Stimulated activated CD4-positive, alpha-beta T cell treated with anti-CD3 and anti-CD28 coated beads, Interleukin-12 subunit alpha, Interleukin-12 subunit beta, amount 100 ng/mL, for 48 hours (primary cell): ENCODE measurements at regions not wholly inside any gene's neighbourhood (a gene's known extent, or its start where the extent isn't known, plus 50 kb on each side); places are given as distances from the start of the nearest gene placed in this dataset.

Source experiments
- DNase-seq, 3 donors: peaks; one replicate each; pipeline ENCODE4 v3.0.0-alpha.2; 2020; ENCODE audit warnings: low read depth in 2 of 3, low spot score in 1 of 3

- no peak for DNase-seq
Observed at GRCh38 chr7:25870574-25870973, 281.4 kb upstream of the NFE2L3 start.

GRCh38 chr7:25876092-25876491 lies 275.9 kb upstream of the NFE2L3 start:
- no peak for DNase-seq

- no peak for DNase-seq
Observed at GRCh38 chr7:25877802-25878789, 273.9 kb upstream of the NFE2L3 start.

GRCh38 chr7:25879799-25880198 lies 272.2 kb upstream of the NFE2L3 start:
- DNase-seq, result no peak

- no peak for DNase-seq
Observed at GRCh38 chr7:25881317-25882037, 270.5 kb upstream of the NFE2L3 start.

GRCh38 chr7:25882151-25882773 lies 269.7 kb upstream of the NFE2L3 start:
- DNase-seq, result no peak

- no peak for DNase-seq
Observed at GRCh38 chr7:25884265-25884828, 267.7 kb upstream of the NFE2L3 start.

GRCh38 chr7:25885057-25885576 lies 266.9 kb upstream of the NFE2L3 start:
- DNase-seq, result no peak

- no peak for DNase-seq
Observed at GRCh38 chr7:25886387-25887240, 265.4 kb upstream of the NFE2L3 start.

- no peak for DNase-seq
Observed at GRCh38 chr7:25887266-25887665, 264.7 kb upstream of the NFE2L3 start.

- DNase-seq, result no peak
Observed at GRCh38 chr7:25887795-25888559, 264.0 kb upstream of the NFE2L3 start.

- no peak for DNase-seq
Observed at GRCh38 chr7:25889765-25890164, 262.2 kb upstream of the NFE2L3 start.

GRCh38 chr7:25891591-25891990 lies 260.4 kb upstream of the NFE2L3 start:
- no peak for DNase-seq

GRCh38 chr7:25893436-25893835 lies 258.6 kb upstream of the NFE2L3 start:
- DNase-seq, result no peak

GRCh38 chr7:25894002-25894901 lies 257.7 kb upstream of the NFE2L3 start:
- DNase-seq, result no peak

GRCh38 chr7:25894902-25895791 lies 256.9 kb upstream of the NFE2L3 start:
- peak; percentile 48 to 64 (median 53) for DNase-seq

- no peak for DNase-seq
Observed at GRCh38 chr7:25895792-25896171, 256.2 kb upstream of the NFE2L3 start.
